ENCODE measurements at regions not wholly inside any gene's neighbourhood (a gene's known extent, or its start where the extent isn't known, plus 50 kb on each side); places are given as distances from the start of the nearest gene placed in this dataset.

- TF ChIP-seq GATA3 (IDR thresholded peaks at IDR 0.05; ENCODE audit: low read depth, low read length) (no peak), GATA2 (IDR thresholded peaks at IDR 0.05; ENCODE audit: low read depth, low read length) (no peak)
These were observed 560.8 kb upstream of the JAG1 start for GRCh38 chr20:11234608-11235007.

Data from SH-SY5Y (cell line).